DMS79 (cell line): ENCODE measurements at regions not wholly inside any gene's neighbourhood (a gene's known extent, or its start where the extent isn't known, plus 50 kb on each side); places are given as distances from the start of the nearest gene placed in this dataset.
A peak's percentile ranks its signal among the peaks of the same experiment; 100 is the strongest.
"Not testable (repeated sequence)": the region's sequence is repeated elsewhere in the genome, so short reads cannot be mapped to it uniquely, and the experiment has no call there.

Experiments
- DNase-seq: peaks from one replicate; lab custom pipeline; 2025; lab: John Stamatoyannopoulos, UW

DNA sequence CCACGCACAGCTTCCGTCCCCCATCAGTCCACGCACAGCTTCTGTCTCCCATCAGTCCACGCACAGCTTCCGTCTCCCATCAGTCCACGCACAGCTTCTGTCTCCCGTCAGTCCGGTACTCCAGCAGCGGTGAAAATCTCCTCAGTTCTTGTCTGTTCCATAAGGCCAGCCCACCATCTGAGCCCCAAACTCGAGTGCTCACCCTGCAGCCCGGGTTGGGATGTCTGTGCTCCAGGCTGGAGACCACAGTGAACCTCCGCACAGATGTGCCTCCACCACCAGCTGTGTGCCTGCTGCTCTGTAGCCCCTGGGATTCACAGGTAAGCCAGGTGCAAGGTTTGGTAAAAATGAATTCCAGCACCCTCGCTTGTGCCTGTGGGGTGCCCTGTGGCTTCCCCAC, 258.6 kb downstream of the NPHP4 start:
- no peak for DNase-seq

DNA sequence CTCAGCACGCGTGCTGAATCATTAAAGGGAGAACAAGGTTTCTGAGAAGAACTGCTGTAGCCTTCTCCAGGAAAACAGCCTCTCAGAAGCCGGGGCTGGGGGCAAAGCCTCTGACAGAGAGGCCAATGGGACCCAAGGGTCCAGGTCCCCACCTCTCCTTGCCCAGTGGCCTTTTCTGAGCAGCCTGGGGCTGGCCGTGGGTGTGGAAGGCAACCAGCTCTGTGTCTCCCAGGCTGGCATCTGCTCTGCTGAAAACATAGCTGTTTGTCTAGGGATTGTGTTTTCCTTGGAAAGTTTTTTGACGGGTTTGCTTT, 261.2 kb downstream of the NPHP4 start:
- no peak for DNase-seq

DNA sequence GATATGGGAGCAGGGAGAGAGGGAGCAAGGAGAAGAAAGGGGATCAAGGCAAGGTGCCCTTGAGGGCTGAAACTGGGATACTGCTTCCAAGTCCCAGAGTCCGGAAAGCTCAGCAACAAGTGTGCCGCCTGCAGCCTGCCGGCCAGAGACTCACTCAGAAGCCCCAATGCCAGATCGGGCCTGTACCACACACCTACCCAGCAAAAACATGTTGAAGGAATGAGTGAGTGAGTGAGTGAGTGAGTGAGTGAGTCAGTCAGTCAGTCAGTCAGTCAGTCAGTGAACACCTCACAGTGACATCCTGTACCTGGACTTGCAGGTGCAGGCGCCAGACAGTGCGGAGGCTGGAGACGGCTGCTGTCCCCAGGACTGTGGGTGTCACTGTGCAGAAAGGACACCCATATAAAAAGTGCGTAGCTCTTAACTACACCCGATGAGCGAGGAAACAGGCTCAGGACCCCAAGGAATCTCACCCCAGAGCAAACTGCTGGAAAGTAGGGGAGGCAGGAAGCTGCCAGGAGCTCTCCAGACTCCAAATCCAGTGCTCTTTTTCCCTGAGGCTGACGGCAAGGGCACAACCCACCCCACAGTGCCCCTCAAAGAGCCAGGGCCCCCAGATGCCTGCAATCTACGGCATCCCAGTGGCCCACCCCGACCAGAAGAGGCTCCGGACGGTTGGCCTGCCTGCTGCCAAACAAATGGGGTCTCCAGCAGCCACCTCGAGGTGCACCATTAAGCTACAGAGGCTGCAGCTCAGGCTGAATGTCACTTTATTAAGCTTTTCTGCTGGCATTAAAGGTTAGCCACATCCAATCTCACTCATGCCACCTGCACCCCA, 261.7 kb downstream of the NPHP4 start:
- no peak for DNase-seq

DNA sequence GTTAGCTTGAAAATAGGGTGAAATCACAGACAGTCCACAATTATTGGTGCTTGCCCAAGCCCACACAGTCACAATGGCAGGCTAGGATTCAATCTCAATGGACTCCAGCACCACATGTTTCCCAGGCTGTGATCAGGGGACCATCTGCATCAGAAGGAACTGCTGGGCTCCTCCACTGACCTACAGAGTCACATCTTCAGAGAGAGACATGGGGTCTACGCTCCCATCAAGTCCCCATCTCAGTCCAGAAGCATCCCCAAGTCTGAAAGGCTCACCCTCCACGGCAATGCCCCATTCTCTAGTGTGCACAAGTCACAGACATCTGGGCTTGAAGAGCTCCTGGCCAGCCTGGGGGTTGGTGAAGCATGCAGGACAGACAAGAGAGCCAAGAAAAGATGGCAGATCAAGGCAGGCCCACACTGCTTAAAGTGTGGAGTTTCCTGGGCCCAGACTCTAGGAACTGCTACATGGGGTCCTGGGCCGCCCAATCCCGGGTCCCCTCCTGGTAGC, 262.5 kb downstream of the NPHP4 start:
- no peak for DNase-seq

DNA sequence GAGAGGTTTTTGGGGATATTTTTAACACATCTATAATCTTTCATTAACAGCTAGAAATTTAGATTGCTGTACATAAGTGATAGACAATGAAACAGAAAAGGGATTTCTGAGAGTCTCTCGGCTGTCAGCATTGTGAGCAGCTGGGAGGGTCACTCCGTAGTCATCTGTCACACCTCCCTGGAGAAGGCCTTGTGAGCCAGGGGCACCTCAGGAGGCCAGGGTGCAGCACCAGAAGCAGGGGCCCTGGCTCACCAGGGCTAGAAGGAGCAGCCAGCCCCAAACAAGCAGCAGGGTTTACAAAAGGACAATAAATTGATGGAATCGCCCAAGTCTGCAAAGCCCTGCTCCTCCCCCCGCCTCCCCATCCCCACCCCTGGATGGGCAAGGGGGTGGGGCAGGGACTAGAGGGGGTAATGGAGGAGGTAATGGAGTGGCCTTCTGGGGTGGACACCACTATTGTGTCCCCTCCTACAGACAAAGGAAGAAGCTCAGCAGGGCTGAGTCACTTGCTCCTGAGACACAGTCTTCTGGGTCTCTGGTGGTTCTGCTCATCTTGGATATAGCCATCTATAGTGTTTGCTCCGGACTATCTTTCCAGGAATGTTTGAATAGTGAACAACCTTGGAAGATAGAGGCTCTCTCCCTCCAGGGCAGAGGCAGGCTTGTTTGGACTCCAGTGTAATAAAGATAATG, 263.4 kb downstream of the NPHP4 start:
- DNase-seq, result no peak

DNA sequence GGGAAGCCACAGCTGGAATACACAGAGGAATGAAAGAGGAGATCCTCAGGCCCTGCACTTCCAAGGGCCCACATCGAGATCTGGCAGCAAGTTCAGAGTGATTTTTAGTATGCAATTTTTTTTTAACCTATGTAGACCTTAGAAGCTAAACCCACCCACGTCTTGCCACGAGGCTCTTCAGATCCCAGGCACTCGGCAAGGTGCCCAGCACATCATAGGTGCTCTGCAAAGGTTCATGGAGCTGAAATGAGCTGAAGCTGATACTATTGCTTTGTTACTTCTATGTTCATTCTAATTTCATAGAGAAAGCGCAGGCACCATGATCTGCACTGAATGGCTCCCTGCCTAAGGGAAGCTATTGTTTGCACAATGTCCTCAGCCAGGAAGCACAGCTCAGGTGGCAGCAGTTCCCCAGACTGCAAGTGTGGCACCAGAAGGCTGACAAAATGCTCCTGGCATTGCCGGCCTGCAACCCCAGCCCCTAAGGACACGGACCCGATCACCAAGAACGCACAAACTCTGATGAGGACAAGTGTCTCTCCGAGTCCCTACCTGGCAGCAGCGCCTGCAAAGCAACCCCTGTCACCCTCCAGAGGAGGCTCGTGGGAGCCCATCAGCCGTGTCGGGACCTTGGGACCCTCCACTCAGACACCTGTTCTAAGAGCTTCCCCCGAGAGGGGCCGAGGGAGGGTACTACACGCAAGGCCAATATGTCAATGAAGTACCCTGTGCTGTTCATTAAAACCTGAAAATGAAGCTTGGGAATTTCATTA, 264.2 kb downstream of the NPHP4 start:
- DNase-seq, result peak; percentile 78

DNA sequence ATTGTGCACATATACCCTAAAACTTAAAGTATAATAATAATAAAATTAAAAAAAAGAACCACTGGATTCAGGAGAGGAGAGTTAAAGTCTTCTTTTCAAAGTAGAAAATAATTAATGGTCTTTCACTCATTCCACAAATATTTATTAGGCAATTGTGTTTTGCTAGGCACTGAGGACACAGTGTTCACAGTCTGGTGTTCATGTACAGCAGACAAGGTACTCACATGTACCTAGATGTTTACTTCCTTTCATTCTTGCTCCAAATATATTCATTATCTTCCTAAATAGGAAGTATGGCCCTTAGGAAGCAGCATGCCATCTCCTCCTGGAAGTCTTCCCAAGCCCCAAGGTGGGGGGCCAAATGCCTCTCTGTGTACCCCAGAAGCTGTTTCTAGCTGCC, 265.0 kb downstream of the NPHP4 start:
- DNase-seq, result no peak

DNA sequence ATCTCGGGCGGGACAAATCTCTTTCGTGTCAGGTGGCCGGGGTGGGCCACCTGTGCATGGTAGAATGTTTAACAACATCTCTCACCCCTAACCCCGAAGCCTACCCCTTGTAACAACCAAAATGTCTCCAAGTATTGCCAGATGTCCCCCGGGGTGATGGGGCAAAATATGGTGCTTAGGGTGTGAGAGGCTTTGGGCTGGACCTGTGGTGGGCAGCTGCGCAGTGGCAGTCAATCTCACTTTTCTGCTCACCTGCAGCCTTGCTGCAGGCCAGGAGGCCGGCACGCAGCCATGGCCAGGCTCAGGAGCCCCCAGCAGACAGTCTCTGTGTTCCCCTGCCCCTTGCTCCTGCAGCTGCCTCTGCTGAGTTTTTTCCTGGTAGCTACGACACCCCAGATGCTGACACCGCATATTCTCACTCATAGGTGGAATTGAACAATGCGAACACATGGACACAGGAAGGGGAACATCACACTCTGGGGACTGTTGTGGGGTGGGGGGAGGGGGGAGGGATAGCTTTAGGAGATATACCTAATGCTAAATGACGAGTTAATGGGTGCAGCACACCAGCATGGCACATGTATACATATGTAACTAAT, 265.5 kb downstream of the NPHP4 start:
- not testable (repeated sequence) for DNase-seq

DNA sequence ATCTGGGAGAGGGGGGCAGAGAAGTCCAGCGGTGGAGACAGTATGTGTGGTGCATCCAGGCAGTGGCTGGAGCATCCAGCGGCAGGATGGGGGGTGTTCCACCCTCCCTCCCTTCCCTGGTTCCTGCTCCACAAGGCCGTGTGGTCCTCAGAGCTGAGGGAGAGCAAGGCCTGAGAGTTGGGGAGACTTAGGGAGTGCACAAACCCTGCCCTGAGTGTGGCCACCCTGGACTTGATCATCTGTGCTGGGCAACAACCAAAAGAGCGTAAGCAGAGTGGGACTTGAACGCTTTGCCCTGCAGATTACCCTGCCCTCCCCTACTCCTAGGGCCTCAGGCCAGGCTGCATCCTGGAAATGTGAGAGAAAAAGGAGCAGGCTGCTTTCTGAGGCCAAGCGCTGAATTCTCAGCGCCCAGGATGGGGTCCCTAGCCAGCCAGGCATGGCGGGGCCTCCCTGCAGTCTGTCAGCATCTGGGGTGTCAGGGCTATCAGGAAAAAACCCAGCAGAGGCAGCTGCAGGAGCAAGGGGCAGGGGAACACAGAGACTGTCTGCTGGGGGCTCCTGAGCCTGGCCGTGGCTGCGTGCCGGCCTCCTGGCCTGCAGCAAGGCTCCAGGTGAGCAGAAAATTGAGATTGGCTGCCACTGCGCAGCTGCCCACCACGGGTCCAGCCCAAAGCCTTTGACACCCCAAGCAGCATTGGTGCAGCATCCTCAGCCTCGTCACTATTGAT, 266.2 kb downstream of the NPHP4 start:
- no peak for DNase-seq

DNA sequence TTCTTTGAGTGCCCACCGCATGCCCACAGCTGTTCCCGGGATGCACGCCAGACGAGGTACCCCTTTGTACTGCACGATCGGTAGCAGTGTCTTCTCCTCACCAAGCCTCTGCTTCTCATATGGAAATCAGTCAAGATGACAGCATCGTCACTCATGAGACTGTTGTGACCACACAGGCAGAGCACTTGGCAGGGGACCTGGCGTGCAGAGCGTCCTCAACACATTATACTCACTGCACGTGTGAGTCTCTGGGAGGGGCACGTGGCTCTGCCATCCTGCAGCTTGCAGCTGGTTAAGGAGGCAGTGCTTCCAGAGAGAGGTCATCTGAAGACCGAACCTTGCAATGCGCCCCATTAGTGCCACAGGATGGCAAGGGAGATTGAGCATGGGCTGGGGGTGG, 266.8 kb downstream of the NPHP4 start:
- no peak for DNase-seq

DNA sequence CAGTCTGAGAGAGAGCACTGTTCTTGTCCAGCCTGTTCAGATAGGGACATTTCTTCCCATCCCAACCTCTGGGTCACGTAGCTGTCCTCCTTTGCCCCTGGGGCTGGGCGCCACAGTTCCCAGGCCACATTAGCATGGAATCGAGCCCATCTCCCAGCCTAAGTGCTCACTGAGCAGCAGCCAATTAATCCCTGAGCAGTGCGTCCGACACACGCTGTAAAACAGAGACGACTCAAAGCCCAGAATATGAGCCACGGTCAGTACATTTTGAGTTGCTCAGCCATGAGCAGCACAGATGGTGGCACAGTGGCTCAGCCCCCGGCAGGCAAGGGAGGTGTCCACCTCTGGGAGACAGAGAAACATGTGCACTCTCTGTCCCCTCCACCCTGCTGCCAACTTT, 267.4 kb downstream of the NPHP4 start:
- DNase-seq, result no peak

DNA sequence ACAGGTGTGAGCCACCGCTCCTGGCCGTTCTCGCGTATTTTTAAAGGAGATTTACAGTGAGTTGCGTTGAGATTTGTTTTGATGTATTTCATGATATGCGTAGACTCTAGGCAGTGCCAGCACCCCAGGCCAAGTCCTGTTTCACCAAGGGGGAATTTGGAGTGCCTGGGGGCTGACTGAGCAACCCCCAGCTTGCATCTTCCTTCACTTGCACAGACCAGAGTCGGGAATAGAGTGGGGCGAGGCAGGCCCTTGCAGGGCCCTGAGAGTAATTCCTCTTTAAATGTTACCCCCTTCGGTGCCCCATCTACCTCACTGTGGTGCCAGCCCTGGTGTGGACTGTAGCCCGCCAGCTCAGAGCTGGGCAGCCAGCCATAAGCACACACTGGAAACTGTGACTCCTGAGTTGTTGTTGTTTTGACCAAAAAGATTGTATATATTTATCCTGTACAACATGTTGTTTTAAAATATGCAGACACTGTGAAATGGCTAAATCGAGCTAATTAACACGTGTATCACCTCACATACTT, 269.5 kb downstream of the NPHP4 start:
- no peak for DNase-seq

DNA sequence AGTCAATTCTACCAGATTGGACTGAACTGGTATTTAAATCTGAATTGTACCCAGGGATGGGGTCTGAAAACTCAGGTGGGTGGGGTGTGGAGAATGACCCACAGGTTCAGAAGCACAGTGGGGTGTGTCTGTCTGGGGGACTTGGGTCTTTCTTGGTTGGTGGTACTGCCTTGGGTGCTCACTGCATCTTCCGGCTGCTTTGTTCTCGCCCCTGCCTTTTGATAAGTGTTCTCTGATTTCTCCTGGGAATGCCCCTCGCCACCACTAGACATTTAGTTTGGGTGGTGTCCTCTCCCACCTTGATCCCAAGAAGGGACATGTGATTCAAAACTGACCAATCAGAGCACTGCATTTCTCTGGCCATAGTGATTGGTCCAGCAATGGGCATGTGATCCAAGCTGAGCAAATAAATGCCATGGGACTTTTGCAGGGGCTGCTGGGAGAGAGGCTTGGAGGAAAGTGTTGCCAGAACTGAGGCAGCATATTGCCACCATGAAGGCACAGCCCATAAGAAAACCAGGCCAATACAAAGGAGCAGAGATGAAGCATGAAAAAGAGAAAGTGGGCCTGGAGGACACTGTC, 270.5 kb downstream of the NPHP4 start:
- no peak for DNase-seq

DNA sequence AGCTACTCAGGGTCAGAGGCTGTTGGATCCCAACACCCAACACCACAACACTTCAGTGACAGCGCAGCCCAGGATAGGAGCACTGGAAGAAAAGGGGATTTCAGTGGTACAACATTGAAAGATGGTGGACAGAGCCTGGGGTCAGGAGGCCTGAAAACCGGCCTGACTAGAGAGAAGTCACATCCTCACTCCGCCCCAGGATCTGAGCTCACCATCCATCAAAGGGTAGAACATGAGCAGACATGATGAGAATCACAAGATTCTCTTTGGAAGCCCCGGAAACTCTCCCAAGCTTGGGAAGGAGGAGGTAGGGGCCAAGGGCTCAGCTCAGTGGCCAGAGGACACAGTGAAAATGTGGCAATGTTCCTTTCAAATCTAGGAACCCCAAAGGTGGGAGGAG, 271.3 kb downstream of the NPHP4 start:
- DNase-seq, result no peak

DNA sequence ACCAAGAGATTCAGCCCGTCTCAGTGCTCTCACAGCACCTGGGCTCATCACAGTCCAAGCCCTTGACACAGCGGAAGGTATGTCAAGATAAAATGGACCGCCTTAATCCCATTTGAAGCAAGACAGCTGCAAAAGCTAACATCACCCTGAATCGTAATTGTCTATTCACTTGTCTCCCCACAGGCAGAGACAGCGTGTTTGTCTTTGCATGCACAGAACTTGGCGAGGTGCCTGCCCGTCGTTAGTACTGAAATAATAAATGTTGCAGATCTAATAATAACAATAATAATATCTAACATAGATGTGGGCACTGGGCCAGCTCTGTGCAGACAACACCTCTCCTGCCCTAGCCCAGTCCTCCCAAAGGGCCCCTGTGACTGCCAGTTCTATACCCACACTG, 271.7 kb downstream of the NPHP4 start:
- DNase-seq, result no peak

DNA sequence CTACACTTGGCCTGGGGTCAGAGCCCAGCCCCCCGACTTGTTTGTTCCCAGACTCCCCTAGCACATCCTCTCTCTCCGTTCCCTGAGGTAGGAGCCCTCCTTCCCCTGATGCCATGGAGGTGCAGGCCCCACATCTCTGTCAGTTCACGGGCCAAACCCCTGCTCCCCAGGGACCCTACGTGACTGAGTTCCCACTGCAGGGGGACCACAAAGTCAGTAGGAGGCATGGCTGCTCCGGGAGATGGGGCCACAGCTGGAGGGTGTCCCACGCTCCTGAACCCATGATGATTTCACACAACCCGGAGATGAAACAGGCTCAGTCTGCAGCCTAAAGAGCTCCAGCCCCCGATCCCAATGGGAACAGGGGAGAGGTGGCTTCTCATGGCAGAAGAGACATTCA, 272.2 kb downstream of the NPHP4 start:
- no peak for DNase-seq

DNA sequence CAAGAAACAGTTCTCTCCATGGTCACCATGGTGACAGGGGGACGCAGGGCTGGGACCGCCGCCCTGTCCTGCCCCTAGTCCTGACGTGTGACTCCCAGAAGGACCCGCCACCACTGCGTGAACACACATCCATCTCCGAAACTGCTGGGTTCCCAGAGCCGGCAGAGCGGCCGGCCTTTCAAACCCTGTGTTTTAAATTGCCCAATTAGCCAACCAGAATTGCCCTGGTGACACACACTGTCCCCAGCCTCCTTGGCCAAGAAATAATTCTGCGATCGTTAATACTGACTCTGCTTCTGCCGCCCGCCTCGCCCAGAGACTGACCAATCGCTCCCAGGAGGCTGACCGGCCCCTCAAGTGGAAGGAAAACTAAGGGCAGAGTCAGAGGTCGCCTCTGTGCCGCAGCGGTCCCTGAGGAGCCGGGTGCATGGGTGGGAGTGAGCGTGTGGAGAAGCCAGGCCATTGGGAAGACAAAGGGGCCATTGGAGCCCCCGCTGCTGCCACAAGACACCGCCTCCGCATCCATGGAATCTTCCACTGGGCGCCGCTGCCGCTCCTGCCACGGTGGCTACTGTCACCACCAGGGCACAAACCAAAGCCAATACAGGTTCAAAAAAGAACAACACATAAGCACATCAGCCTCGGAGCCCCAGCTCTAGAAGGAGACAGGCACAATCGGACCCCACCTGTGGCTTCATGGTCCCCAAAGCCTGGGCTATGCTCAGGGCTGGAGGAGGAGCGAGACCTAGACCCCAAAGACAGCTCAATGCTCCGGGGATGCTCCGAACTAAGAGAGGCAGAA, 273.2 kb downstream of the NPHP4 start:
- no peak for DNase-seq

DNA sequence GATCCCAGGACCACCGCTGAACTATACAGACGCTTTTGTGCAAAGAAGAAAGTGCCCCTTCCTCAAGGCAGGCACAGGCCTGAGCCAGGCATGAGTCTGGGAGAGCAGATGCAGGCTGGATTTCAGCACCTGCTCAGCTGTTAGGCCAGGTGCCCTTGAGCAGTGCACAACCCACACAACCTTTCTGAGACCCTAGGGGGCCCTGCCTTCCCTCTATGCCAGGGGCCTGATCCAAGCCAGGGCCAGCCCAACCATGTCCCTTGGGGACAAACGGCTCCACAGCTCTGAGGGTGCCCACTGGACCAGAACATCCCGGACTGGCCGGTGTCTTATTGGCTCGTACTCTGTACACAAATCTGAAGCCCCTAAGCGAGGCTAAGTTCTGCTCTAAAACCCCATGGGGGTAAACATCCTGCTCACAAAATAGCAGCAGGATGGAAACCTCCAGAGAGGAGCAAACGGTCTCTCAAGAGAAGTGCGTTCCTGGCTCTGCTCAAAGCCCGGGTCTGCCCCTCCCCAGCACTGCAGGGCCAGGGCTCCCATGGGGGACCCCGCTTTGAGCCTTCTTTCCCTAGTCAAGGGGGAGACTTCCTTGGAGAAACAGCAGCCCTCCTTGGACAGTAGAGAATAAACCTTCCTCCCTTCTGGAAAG, 275.1 kb downstream of the NPHP4 start:
- DNase-seq, result no peak

DNA sequence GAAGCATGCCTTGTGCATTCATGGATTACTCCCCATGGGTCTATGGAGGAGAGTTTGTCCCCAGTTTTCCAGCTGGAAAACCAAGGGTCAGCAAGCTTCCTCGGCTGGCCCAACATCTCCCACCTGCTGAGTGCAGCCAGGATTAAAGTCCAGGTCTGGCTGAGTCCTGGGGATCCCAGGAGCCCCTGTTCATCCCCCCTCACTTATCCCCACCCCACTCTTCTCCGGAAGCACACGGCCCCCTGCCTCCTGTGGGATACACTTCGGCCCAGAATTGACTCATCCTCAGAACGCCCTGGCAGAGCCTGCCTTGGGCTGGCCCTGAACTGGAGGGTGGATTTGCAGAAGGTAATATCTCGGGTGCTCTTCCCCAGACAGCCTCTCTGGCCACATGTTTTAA, 276.1 kb downstream of the NPHP4 start:
- no peak for DNase-seq
